ENCODE measurements at regions not wholly inside any gene's neighbourhood (a gene's known extent, or its start where the extent isn't known, plus 50 kb on each side); places are given as distances from the start of the nearest gene placed in this dataset.
"Not testable (repeated sequence)": the region's sequence is repeated elsewhere in the genome, so short reads cannot be mapped to it uniquely, and the experiment has no call there.

- no peak overlapping the region for H3K27ac ChIP-seq (ENCODE audit: low read depth, low read length)
- DNase-seq = no peak
- H3K9ac ChIP-seq (ENCODE audit: extremely low read depth, low read length, poor library complexity, severe bottlenecking) = no peak overlapping the region
- no peaks in the 10 kb centered on the region for H3K9me3 ChIP-seq (ENCODE audit: control insufficient read depth, low read length)
- H3K4me3 ChIP-seq (ENCODE audit: low read length) = no peak overlapping the region
- H3K36me3 ChIP-seq (ENCODE audit: control insufficient read depth, insufficient read depth, low read length) = no peaks in the 10 kb centered on the region
- 90 to 97% methylated on average over 17 to 23 of the region's 23 CpGs for WGBS, 2 experiments (ENCODE audit: insufficient coverage in 1 of 2, insufficient read length in 1 of 2)
- Mint-ChIP-seq H3K36me3 (ENCODE audit: low read depth) (no peaks in the 10 kb centered on the region), H3K27ac (no peak overlapping the region), H3K4me3 (no peak overlapping the region), H3K27me3 (ENCODE audit: insufficient read depth) (no peaks in the 10 kb centered on the region), H3K4me1 (no peaks in the 10 kb centered on the region), H3K9me3 (peaks cover 15% of the 10 kb centered on the region)
- no peak for TF ChIP-seq CTCF (conservative IDR thresholded peaks at IDR 0.05)
- H3K27me3 ChIP-seq (ENCODE audit: control insufficient read depth, insufficient read depth, low read length, poor library complexity, severe bottlenecking) = no peaks in the 10 kb centered on the region
- H3K4me1 ChIP-seq (ENCODE audit: control insufficient read depth, insufficient read depth, low read length) = no peaks in the 10 kb centered on the region
Measured at GRCh38 chr16:88331989-88332920, 50.5 kb upstream of the ZNF469 start.

GRCh38 chr16:88332921-88333825 is 49.6 kb upstream of the ZNF469 start:
- 95 to 96% methylated on average over 13 to 22 of the region's 33 CpGs for WGBS, 2 experiments (ENCODE audit: insufficient coverage in 1 of 2, insufficient read length in 1 of 2)
- not testable (repeated sequence) for H3K4me1 ChIP-seq (ENCODE audit: control insufficient read depth, insufficient read depth, low read length); H3K4me1 Mint-ChIP-seq; H3K9me3 ChIP-seq (ENCODE audit: control insufficient read depth, low read length); H3K27me3 Mint-ChIP-seq (ENCODE audit: insufficient read depth); DNase-seq; H3K4me3 Mint-ChIP-seq; H3K4me3 ChIP-seq (ENCODE audit: low read length); H3K27ac ChIP-seq (ENCODE audit: low read depth, low read length); H3K36me3 Mint-ChIP-seq (ENCODE audit: low read depth); H3K27ac Mint-ChIP-seq; H3K27me3 ChIP-seq (ENCODE audit: control insufficient read depth, insufficient read depth, low read length, poor library complexity, severe bottlenecking); H3K9ac ChIP-seq (ENCODE audit: extremely low read depth, low read length, poor library complexity, severe bottlenecking); H3K36me3 ChIP-seq (ENCODE audit: control insufficient read depth, insufficient read depth, low read length)
- H3K9me3 Mint-ChIP-seq = peaks cover 17% of the 10 kb centered on the region
